ENCODE measurements at regions not wholly inside any gene's neighbourhood (a gene's known extent, or its start where the extent isn't known, plus 50 kb on each side); places are given as distances from the start of the nearest gene placed in this dataset.

GRCh38 chr13:86581706-86582105 is 782.5 kb upstream of the SLITRK6 start:
- ChIA-PET CTCF (no interaction called here), POLR2A (no interaction called here)
- intact Hi-C loops (cut with micrococcal nuclease) (no loop called here), dilution Hi-C loops (cut with MboI; ENCODE audit: extremely low pct_ligation_motif_present, low sequenced_read_pairs) (no loop called here)
- Histone ChIP-seq H3K36me3 (ENCODE audit: control insufficient read depth in 2 of 2, extremely low read depth in 1 of 2, insufficient read depth in 2 of 2, low read length in 2 of 2) (no peaks in the 10 kb centered on the region), H3K27me3 (ENCODE audit: control insufficient read depth in 2 of 2, insufficient read depth in 2 of 2, low read length in 2 of 2) (no peaks in the 10 kb centered on the region), H3K4me2 (ENCODE audit: insufficient read depth, low read length) (no peak overlapping the region), H4K20me1 (replicated peaks; ENCODE audit: control insufficient read depth, extremely low read depth, insufficient read depth, low read length) (no peaks in the 10 kb centered on the region), H3K9me1 (replicated peaks; ENCODE audit: control insufficient read depth, extremely low read depth, insufficient read depth, low read length) (no peaks in the 10 kb centered on the region), H3K27ac (ENCODE audit: insufficient read depth, low read depth, low read length) (no peak overlapping the region), H3K79me2 (ENCODE audit: control insufficient read depth, insufficient read depth, low read length) (no peaks in the 10 kb centered on the region), H3K4me1 (ENCODE audit: control insufficient read depth, extremely low read depth, insufficient read depth, low read length) (no peaks in the 10 kb centered on the region), H3K9ac (replicated peaks; ENCODE audit: extremely low read depth, insufficient read depth, low read length) (no peak overlapping the region), H3K4me3 (replicated peaks in 1 of 3; ENCODE audit: insufficient read depth in 1 of 3, low read depth in 1 of 3, low read length in 3 of 3) (no peak overlapping the region), H2AFZ (ENCODE audit: low read depth, low read length) (no peak overlapping the region), H3K9me3 (replicated peaks; ENCODE audit: control insufficient read depth, insufficient read depth, low read length) (no peaks in the 10 kb centered on the region)
- DNase-seq (ENCODE audit: low read depth, low spot score) (no peak), FAIRE-seq (no peak)
- no TSS peak for BruUV-seq (replicated peaks)
- TF ChIP-seq EZH2 (IDR thresholded peaks at IDR 0.05; ENCODE audit: borderline replicate concordance, low read depth, low read length, severe bottlenecking): no peak
- no peak for TF ChIP-seq JUN (IDR thresholded peaks at IDR 0.05; ENCODE audit: borderline replicate concordance, insufficient read depth, insufficient read length, low read depth)
- no peak for TF ChIP-seq GATA2 (IDR thresholded peaks at IDR 0.05; ENCODE audit: insufficient read depth, insufficient read length, low read depth, low read length)
- no peak for TF ChIP-seq MYC (IDR thresholded peaks at IDR 0.05; ENCODE audit: low read depth, low read length)
- TF ChIP-seq POLR2AphosphoS5 (IDR thresholded peaks at IDR 0.05; ENCODE audit: insufficient read depth, low read depth, low read length): no peak
- TF ChIP-seq POLR2A (IDR thresholded peaks at IDR 0.05; ENCODE audit: low read depth, low read length): no peak
- TF ChIP-seq, protein P1, sequence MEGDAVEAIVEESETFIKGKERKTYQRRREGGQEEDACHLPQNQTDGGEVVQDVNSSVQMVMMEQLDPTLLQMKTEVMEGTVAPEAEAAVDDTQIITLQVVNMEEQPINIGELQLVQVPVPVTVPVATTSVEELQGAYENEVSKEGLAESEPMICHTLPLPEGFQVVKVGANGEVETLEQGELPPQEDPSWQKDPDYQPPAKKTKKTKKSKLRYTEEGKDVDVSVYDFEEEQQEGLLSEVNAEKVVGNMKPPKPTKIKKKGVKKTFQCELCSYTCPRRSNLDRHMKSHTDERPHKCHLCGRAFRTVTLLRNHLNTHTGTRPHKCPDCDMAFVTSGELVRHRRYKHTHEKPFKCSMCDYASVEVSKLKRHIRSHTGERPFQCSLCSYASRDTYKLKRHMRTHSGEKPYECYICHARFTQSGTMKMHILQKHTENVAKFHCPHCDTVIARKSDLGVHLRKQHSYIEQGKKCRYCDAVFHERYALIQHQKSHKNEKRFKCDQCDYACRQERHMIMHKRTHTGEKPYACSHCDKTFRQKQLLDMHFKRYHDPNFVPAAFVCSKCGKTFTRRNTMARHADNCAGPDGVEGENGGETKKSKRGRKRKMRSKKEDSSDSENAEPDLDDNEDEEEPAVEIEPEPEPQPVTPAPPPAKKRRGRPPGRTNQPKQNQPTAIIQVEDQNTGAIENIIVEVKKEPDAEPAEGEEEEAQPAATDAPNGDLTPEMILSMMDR (IDR thresholded peaks at IDR 0.05; ENCODE audit: extremely low read depth in 1 of 2, insufficient read depth in 1 of 2, low read depth in 1 of 2, low read length in 2 of 2): no peak
- TF ChIP-seq FOS (IDR thresholded peaks at IDR 0.05; ENCODE audit: borderline replicate concordance, insufficient read depth, low read length): no peak
- TF ChIP-seq MAX (IDR thresholded peaks at IDR 0.05; ENCODE audit: insufficient read depth, insufficient read length): no peak
